ENCODE measurements at regions not wholly inside any gene's neighbourhood (a gene's known extent, or its start where the extent isn't known, plus 50 kb on each side); places are given as distances from the start of the nearest gene placed in this dataset.

GRCh38 chr6:168136622-168137021 is 57.6 kb upstream of the FRMD1 start:
- Mint-ChIP-seq H3K4me1 (no peaks in the 10 kb centered on the region), H3K27me3 (peaks cover 12% of the 10 kb centered on the region), H3K27ac (no peak overlapping the region), H3K4me3 (no peak overlapping the region), H3K36me3 (ENCODE audit: low read depth) (no peaks in the 10 kb centered on the region), H3K9me3 (no peaks in the 10 kb centered on the region)
- ChIA-PET POLR2A (no interaction called here), CTCF (no interaction called here)
- no peak for DNase-seq

GRCh38 chr6:168136001-168136400 is 57.0 kb upstream of the FRMD1 start:
- ChIA-PET POLR2A (no interaction called here), CTCF (no interaction called here)
- DNase-seq = no peak
- Mint-ChIP-seq H3K9me3 (no peaks in the 10 kb centered on the region), H3K36me3 (ENCODE audit: low read depth) (no peaks in the 10 kb centered on the region), H3K27me3 (peaks cover 8% of the 10 kb centered on the region), H3K27ac (no peak overlapping the region), H3K4me1 (no peaks in the 10 kb centered on the region), H3K4me3 (no peak overlapping the region)

DNA sequence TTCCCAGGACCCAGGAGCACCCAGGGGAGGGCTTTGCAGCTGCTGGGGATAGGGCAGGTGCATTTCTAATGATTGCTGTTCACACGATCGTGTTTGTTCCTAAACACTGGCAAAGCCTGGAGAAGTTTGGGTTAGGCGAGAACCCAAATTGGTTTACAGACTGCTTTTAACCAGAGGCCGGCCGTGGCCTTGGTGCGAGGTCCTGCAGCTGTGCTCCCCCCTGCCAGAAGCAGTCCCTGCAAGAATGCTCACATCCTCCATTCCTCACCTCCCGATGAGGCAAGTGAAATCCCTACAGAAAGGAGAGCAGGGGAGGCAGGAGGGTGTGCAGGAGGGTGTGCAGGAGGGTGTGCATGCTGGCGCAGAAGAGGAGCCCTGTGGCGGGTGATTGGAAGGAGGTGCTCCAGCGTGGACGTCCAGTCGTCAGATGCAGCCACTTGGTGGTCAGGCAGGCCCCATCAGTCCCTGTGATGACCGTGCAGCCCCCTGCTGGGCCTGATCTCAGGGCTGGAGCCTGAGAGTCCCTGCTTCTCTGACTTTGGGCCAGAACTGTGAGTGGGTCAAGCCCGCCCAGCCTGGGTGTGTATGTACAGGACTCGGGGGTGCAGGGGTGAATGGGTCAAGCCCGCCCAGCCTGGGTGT is 55.7 kb upstream of the FRMD1 start:
- Mint-ChIP-seq H3K4me3 (no peak overlapping the region), H3K4me1 (no peaks in the 10 kb centered on the region), H3K27me3 (peaks cover 6% of the 10 kb centered on the region), H3K27ac (no peak overlapping the region), H3K36me3 (ENCODE audit: low read depth) (no peaks in the 10 kb centered on the region), H3K9me3 (no peaks in the 10 kb centered on the region)
- POLR2A ChIA-PET = no interaction called here
- DNase-seq = no peak
- CTCF ChIA-PET = no interaction called here

DNA sequence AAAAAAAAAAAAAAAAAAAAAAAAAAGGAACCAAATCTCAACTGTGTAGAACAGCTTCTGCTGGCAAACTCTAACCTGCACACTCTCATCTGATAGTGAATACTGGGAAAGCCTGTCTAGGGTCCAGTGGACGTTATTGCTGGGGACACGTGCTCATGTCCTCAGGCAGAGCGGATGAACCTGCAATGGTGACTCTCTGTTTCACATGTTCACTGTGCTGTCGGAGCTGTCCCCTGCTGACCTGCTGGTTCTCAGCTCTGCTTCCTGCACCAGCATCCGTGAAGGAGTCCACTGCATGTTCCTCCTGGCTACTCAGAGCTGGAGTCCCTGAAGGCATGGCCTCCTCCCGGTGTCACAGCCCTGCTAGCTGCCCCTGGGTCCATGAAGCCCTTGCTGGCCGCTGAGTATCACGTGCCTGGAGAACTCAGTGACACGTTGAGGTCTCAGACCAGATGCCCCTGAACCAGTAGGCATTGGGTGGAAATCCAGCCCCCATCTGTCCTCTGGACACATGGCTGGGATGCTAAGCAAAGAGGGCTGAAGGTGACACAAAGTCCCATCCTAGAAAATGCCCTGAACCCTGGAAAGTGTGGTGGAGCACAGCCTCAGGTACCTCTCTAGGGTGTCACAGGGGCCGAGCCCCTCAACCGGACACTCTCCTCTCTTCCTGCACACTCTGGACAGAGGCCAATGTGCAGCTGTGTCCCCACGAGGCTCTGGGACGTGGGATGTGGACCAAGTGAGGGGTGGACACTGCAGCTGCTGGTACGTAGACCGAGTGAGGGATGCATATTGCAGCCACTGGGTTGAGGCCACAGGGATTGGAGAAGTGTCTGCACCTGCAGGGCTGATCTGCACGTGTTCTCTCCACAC is 54.9 kb upstream of the FRMD1 start:
- Mint-ChIP-seq H3K27ac (no peak overlapping the region), H3K4me3 (no peak overlapping the region), H3K4me1 (no peaks in the 10 kb centered on the region), H3K9me3 (no peaks in the 10 kb centered on the region), H3K36me3 (ENCODE audit: low read depth) (no peaks in the 10 kb centered on the region), H3K27me3 (peaks cover 6% of the 10 kb centered on the region)
- ChIA-PET POLR2A (no interaction called here), CTCF (no interaction called here)
- no peak for DNase-seq

GRCh38 chr6:168133168-168133561 is 54.2 kb upstream of the FRMD1 start:
- POLR2A ChIA-PET = no interaction called here
- no peak overlapping the region for H3K27ac Mint-ChIP-seq
- CTCF ChIA-PET = interaction anchor here (0.6 kb wide), 1 partner anchor 113 kb away, joined by 4 read pairs; no protein-coding TSS in a partner anchor
- H3K36me3 Mint-ChIP-seq (ENCODE audit: low read depth) = no peaks in the 10 kb centered on the region
- DNase-seq = no peak
- H3K27me3 Mint-ChIP-seq = peaks cover 6% of the 10 kb centered on the region
- no peaks in the 10 kb centered on the region for H3K9me3 Mint-ChIP-seq
- no peak overlapping the region for H3K4me3 Mint-ChIP-seq
- H3K4me1 Mint-ChIP-seq = no peaks in the 10 kb centered on the region

- Mint-ChIP-seq H3K4me1 (no peaks in the 10 kb centered on the region), H3K9me3 (no peaks in the 10 kb centered on the region), H3K36me3 (ENCODE audit: low read depth) (no peaks in the 10 kb centered on the region), H3K27ac (no peak overlapping the region), H3K27me3 (peaks cover 6% of the 10 kb centered on the region), H3K4me3 (no peak overlapping the region)
- POLR2A ChIA-PET = no interaction called here
- no peak for DNase-seq
- CTCF ChIA-PET = interaction anchor here (0.6 to 0.7 kb wide), 2 partner anchors 16 to 112 kb away, joined by 3 to 4 read pairs; no protein-coding TSS in a partner anchor
These were observed 53.6 kb upstream of the FRMD1 start for GRCh38 chr6:168132531-168133167.

DNA sequence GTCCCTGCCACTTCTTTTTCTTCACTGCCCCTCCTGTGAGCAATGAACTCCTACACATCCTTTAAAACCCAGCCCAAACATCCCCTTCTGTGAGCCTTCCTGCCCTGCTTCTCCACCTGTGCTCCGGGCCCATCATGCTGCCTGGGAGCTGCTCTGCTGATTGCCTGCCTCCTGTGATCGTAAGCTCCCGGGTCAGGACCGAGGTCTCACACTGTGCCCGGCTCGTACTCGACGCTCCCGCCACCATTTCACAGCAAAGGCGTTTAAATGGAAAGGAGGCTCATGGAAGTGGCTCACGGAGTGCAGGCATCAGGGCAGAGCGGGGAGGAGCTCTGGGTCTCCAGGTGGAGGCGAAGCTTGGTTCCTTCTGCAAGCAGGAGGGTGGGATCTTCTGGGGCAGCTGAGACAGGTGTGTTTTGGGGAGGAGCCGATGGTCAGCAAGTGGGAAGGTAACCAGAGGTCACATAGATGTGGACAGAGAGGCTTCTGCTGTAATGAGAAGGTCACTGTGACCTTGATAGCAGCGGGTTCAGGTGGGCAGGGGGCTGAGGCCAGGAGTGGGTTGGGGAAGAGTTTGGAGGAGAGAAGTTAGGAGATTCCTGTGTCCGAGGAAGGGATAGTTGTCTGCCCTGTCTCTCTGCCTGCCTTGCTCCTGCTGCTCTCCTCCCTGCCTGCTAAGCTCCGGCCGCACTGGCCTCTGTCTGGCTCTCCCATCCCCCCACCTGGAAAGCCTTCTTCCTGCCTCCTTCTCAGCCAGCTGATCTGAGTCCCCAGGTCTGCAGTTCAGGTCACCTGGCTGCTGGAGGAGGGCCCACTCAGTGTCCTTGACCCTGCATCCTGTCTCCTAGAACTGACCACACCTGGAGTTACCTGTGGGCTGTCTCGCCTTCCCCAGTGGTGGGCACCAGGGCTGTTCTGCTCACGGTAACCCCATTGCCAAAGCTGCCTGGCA is 52.7 kb upstream of the FRMD1 start:
- CTCF ChIA-PET = interaction anchor here (0.7 kb wide), 1 partner anchor 15 kb away, joined by 3 read pairs; no protein-coding TSS in a partner anchor
- no peaks in the 10 kb centered on the region for H3K36me3 Mint-ChIP-seq (ENCODE audit: low read depth)
- no peak for DNase-seq
- H3K9me3 Mint-ChIP-seq = no peaks in the 10 kb centered on the region
- H3K27me3 Mint-ChIP-seq = peaks cover 6% of the 10 kb centered on the region
- no peaks in the 10 kb centered on the region for H3K4me1 Mint-ChIP-seq
- no peak overlapping the region for H3K4me3 Mint-ChIP-seq
- POLR2A ChIA-PET = no interaction called here
- no peak overlapping the region for H3K27ac Mint-ChIP-seq

GRCh38 chr6:168130697-168131371 is 51.8 kb upstream of the FRMD1 start:
- H3K4me1 Mint-ChIP-seq = no peaks in the 10 kb centered on the region
- no peak overlapping the region for H3K4me3 Mint-ChIP-seq
- H3K9me3 Mint-ChIP-seq = no peaks in the 10 kb centered on the region
- H3K36me3 Mint-ChIP-seq (ENCODE audit: low read depth) = no peaks in the 10 kb centered on the region
- H3K27me3 Mint-ChIP-seq = peaks cover 6% of the 10 kb centered on the region
- no peak for DNase-seq
- no peak overlapping the region for H3K27ac Mint-ChIP-seq
- ChIA-PET POLR2A (no interaction called here), CTCF (no interaction called here)

- Mint-ChIP-seq H3K4me1 (no peaks in the 10 kb centered on the region), H3K9me3 (no peaks in the 10 kb centered on the region), H3K27me3 (peaks cover 6% of the 10 kb centered on the region), H3K36me3 (ENCODE audit: low read depth) (no peaks in the 10 kb centered on the region), H3K4me3 (no peak overlapping the region), H3K27ac (no peak overlapping the region)
- ChIA-PET CTCF (no interaction called here), POLR2A (no interaction called here)
- no peak for DNase-seq
These were observed 51.2 kb upstream of the FRMD1 start for GRCh38 chr6:168130168-168130696.

DNA sequence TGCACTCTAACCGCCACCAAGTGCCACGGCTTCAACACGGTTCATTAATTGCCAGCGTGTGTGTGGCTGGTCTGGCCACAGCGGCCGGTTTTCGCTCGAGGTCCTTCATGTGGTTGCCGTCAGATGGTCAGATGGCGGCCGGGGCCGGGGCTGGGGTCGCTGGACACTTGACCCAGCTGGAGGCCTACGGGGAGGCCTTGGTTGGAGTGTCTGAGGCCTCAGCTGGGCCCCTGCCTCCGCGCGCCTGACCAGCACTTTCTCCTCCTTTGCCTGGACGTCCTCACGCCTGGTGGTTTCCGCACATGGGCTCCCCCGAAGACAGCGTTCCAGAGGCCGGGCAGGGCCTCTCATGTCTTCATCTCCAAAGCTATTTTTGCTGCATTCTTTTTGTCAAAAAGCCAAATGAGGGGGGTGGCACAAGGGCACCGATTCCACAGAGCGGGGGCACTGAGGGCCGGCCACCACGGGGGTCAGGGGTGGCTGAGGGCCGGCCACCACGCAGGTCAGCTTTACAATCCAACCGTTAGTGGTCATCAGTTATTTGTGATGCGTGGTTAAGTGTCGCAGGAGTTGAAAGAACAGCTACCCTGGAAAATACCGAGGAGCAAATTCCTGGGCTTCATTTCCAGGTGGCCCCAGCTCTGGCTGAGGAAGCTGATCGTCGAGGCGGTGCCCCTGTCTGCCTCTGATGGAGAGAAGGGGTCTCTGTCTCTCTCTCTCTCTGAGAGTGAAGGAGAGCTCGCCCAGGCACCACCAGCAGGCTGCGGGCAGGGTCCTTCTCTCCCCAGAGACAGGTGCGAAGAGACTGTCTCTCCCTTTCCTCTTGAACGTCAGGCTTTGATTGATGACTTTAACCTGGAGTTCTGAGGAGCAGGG is 50.5 kb upstream of the FRMD1 start:
- Mint-ChIP-seq H3K27me3 (peaks cover 6% of the 10 kb centered on the region), H3K27ac (no peak overlapping the region), H3K9me3 (no peaks in the 10 kb centered on the region), H3K4me1 (no peaks in the 10 kb centered on the region), H3K36me3 (ENCODE audit: low read depth) (no peaks in the 10 kb centered on the region), H3K4me3 (no peak overlapping the region)
- ChIA-PET POLR2A (no interaction called here), CTCF (no interaction called here)
- DNase-seq = no peak

- POLR2A ChIA-PET = no interaction called here
- Mint-ChIP-seq H3K36me3 (ENCODE audit: low read depth) (no peaks in the 10 kb centered on the region), H3K27ac (no peak overlapping the region), H3K27me3 (peaks cover 6% of the 10 kb centered on the region), H3K4me3 (no peak overlapping the region), H3K9me3 (no peaks in the 10 kb centered on the region), H3K4me1 (no peaks in the 10 kb centered on the region)
- no peak for DNase-seq
- CTCF ChIA-PET = no interaction called here
These were observed 49.7 kb upstream of the FRMD1 start for GRCh38 chr6:168128631-168129291.
